ENCODE measurements at regions not wholly inside any gene's neighbourhood (a gene's known extent, or its start where the extent isn't known, plus 50 kb on each side); places are given as distances from the start of the nearest gene placed in this dataset.
"Not testable (repeated sequence)": the region's sequence is repeated elsewhere in the genome, so short reads cannot be mapped to it uniquely, and the experiment has no call there.

DNA sequence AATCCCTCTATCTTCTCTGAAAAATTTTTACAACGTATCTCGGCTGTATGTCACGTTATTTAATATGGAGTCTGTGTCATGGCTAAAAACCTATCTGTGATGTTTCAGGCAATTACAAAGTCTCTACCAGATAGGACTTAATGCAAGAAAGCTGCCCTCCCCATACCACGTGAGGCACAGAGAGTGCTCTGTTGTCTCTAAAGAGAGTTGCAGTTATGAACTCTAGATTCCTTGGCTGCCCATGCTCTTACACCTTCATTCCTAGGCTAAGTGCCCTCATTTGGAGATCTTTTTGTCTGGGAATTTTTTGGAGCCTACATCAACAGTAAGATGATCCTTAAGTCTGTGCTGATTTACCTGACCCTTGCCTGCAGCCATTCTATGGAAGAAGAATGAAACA, 935.9 kb downstream of the C4orf33 start:
- no peaks in the 10 kb centered on the region for H3K9me1 ChIP-seq (ENCODE audit: control insufficient read depth, extremely low read depth, insufficient read depth, low read length)
- no peak overlapping the region for H3K4me3 ChIP-seq (ENCODE audit: control insufficient read depth in 2 of 3, extremely low read depth in 1 of 3, insufficient read depth in 2 of 3, low read depth in 1 of 3, low read length in 3 of 3)
- H3K27me3 ChIP-seq (ENCODE audit: control insufficient read depth, extremely low read depth, insufficient read depth, low read length): no peaks in the 10 kb centered on the region
- dilution Hi-C loops (cut with MboI; ENCODE audit: extremely low pct_ligation_motif_present, low sequenced_read_pairs): no loop called here
- H3K9me3 ChIP-seq (ENCODE audit: control insufficient read depth, low read depth, low read length): no peaks in the 10 kb centered on the region
- no peaks in the 10 kb centered on the region for H3K79me2 ChIP-seq (ENCODE audit: control insufficient read depth, insufficient read depth, low read length)
- no peak for TF ChIP-seq EZH2 (IDR thresholded peaks at IDR 0.05; ENCODE audit: low read length)
- TF ChIP-seq, protein P1, sequence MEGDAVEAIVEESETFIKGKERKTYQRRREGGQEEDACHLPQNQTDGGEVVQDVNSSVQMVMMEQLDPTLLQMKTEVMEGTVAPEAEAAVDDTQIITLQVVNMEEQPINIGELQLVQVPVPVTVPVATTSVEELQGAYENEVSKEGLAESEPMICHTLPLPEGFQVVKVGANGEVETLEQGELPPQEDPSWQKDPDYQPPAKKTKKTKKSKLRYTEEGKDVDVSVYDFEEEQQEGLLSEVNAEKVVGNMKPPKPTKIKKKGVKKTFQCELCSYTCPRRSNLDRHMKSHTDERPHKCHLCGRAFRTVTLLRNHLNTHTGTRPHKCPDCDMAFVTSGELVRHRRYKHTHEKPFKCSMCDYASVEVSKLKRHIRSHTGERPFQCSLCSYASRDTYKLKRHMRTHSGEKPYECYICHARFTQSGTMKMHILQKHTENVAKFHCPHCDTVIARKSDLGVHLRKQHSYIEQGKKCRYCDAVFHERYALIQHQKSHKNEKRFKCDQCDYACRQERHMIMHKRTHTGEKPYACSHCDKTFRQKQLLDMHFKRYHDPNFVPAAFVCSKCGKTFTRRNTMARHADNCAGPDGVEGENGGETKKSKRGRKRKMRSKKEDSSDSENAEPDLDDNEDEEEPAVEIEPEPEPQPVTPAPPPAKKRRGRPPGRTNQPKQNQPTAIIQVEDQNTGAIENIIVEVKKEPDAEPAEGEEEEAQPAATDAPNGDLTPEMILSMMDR (optimal IDR thresholded peaks at IDR 0.05 in 1 of 3, IDR thresholded peaks at IDR 0.05 in 1 of 3, conservative IDR thresholded peaks at IDR 0.05 in 1 of 3; ENCODE audit: extremely low read depth in 1 of 3, insufficient read depth in 2 of 3, low read length in 3 of 3): no peak
- H3K4me1 ChIP-seq (ENCODE audit: control insufficient read depth, extremely low read depth, insufficient read depth, low read length): no peaks in the 10 kb centered on the region
- H3K27ac ChIP-seq (ENCODE audit: control insufficient read depth, insufficient read depth, low read length): no peak overlapping the region
- H3K36me3 ChIP-seq (ENCODE audit: control insufficient read depth in 2 of 2, extremely low read depth in 1 of 2, insufficient read depth in 2 of 2, low read length in 2 of 2): no peaks in the 10 kb centered on the region
- no peak for DNase-seq (ENCODE audit: low read depth, low spot score)
- H4K20me1 ChIP-seq (ENCODE audit: control insufficient read depth, extremely low read depth, insufficient read depth, low read length): no peaks in the 10 kb centered on the region
- no peak overlapping the region for H3K4me2 ChIP-seq (ENCODE audit: control insufficient read depth, extremely low read depth, insufficient read depth, low read depth, low read length)
- H2AFZ ChIP-seq (ENCODE audit: control insufficient read depth, low read length): no peak overlapping the region
- FAIRE-seq: no peak
- no peak overlapping the region for H3K9ac ChIP-seq (ENCODE audit: control insufficient read depth, extremely low read depth, insufficient read depth, low read length)

DNA sequence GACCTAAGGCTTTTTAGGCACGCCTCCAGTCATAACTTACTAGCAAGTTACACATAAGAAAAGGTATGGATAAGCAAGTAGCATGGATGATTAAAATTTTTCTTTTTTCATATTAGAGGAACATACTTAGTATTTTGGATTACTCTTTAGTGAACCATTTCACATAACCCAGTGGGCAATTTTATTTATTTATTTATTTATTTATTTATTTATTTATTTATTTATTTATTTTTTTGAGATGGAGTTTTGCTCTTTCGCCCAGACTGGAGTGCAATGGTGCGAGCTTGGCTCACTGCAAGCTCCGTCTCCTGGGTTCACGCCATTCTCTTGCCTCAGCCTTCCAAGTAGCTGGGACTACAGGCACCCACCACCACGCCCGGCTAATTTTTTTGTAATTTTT, 937.7 kb downstream of the C4orf33 start:
- FAIRE-seq; H3K9me3 ChIP-seq (ENCODE audit: control insufficient read depth, low read depth, low read length); H3K4me3 ChIP-seq (ENCODE audit: control insufficient read depth in 2 of 3, extremely low read depth in 1 of 3, insufficient read depth in 2 of 3, low read depth in 1 of 3, low read length in 3 of 3); dilution Hi-C loops (cut with MboI; ENCODE audit: extremely low pct_ligation_motif_present, low sequenced_read_pairs); H3K4me1 ChIP-seq (ENCODE audit: control insufficient read depth, extremely low read depth, insufficient read depth, low read length); H2AFZ ChIP-seq (ENCODE audit: control insufficient read depth, low read length); DNase-seq (ENCODE audit: low read depth, low spot score); H4K20me1 ChIP-seq (ENCODE audit: control insufficient read depth, extremely low read depth, insufficient read depth, low read length); H3K9me1 ChIP-seq (ENCODE audit: control insufficient read depth, extremely low read depth, insufficient read depth, low read length); H3K4me2 ChIP-seq (ENCODE audit: control insufficient read depth, extremely low read depth, insufficient read depth, low read depth, low read length); H3K27me3 ChIP-seq (ENCODE audit: control insufficient read depth, extremely low read depth, insufficient read depth, low read length); H3K79me2 ChIP-seq (ENCODE audit: control insufficient read depth, insufficient read depth, low read length); H3K9ac ChIP-seq (ENCODE audit: control insufficient read depth, extremely low read depth, insufficient read depth, low read length); H3K36me3 ChIP-seq (ENCODE audit: control insufficient read depth in 2 of 2, extremely low read depth in 1 of 2, insufficient read depth in 2 of 2, low read length in 2 of 2); H3K27ac ChIP-seq (ENCODE audit: control insufficient read depth, insufficient read depth, low read length): not testable (repeated sequence)

DNA sequence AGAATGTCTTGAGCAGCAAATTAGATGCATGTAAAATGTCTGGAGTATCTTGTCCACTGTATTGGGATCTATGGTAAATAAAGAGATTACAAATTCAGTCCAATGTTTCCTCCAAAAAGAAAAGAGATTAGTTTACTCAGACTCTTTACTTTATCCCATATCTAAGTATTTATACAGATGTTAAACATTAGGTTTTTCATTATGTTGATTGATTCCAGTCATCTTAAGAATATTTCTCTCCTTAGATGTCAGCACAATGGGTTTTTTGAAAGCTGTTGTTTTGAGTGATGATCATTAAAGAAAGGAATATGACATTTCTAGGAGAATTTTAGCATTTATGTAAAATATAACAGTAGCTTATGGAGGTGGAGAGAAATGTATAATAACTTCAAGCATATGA, 938.9 kb downstream of the C4orf33 start:
- Histone ChIP-seq H3K27ac (ENCODE audit: control insufficient read depth, insufficient read depth, low read length) (no peak overlapping the region), H3K36me3 (ENCODE audit: control insufficient read depth in 2 of 2, extremely low read depth in 1 of 2, insufficient read depth in 2 of 2, low read length in 2 of 2) (no peaks in the 10 kb centered on the region), H3K9me3 (ENCODE audit: control insufficient read depth, low read depth, low read length) (no peaks in the 10 kb centered on the region), H2AFZ (ENCODE audit: control insufficient read depth, low read length) (no peak overlapping the region), H4K20me1 (ENCODE audit: control insufficient read depth, extremely low read depth, insufficient read depth, low read length) (no peaks in the 10 kb centered on the region), H3K4me1 (ENCODE audit: control insufficient read depth, extremely low read depth, insufficient read depth, low read length) (no peaks in the 10 kb centered on the region), H3K4me2 (ENCODE audit: control insufficient read depth, extremely low read depth, insufficient read depth, low read depth, low read length) (no peak overlapping the region), H3K4me3 (ENCODE audit: control insufficient read depth in 2 of 3, extremely low read depth in 1 of 3, insufficient read depth in 2 of 3, low read depth in 1 of 3, low read length in 3 of 3) (no peak overlapping the region), H3K79me2 (ENCODE audit: control insufficient read depth, insufficient read depth, low read length) (no peaks in the 10 kb centered on the region), H3K9ac (ENCODE audit: control insufficient read depth, extremely low read depth, insufficient read depth, low read length) (no peak overlapping the region), H3K27me3 (ENCODE audit: control insufficient read depth, extremely low read depth, insufficient read depth, low read length) (no peaks in the 10 kb centered on the region), H3K9me1 (ENCODE audit: control insufficient read depth, extremely low read depth, insufficient read depth, low read length) (no peaks in the 10 kb centered on the region)
- no peak for DNase-seq (ENCODE audit: low read depth, low spot score)
- FAIRE-seq: no peak
- dilution Hi-C loops (cut with MboI; ENCODE audit: extremely low pct_ligation_motif_present, low sequenced_read_pairs): no loop called here
- TF ChIP-seq EZH2 (IDR thresholded peaks at IDR 0.05; ENCODE audit: low read length): no peak
- TF ChIP-seq, protein P1 (optimal IDR thresholded peaks at IDR 0.05 in 1 of 3, IDR thresholded peaks at IDR 0.05 in 1 of 3, conservative IDR thresholded peaks at IDR 0.05 in 1 of 3; ENCODE audit: extremely low read depth in 1 of 3, insufficient read depth in 2 of 3, low read length in 3 of 3): no peak
